GM18907 (cell line): ENCODE measurements at regions not wholly inside any gene's neighbourhood (a gene's known extent, or its start where the extent isn't known, plus 50 kb on each side); places are given as distances from the start of the nearest gene placed in this dataset.

Experiments used
- ATAC-seq: cut with Tn5 transposase; IDR thresholded peaks from one replicate; pipeline ENCODE4 v1.9.1; 2021; ENCODE audit warnings: mild to moderate bottlenecking, moderate library complexity; ENCODE audit not compliant: unreplicated experiment

- ATAC-seq, result no peak
Observed at GRCh38 chr11:109914809-109915653, 178.2 kb upstream of the ZC3H12C start.

- ATAC-seq, result no peak
Observed at GRCh38 chr11:109926941-109927340, 166.3 kb upstream of the ZC3H12C start.

- ATAC-seq, result no peak
Observed at GRCh38 chr11:109929308-109929707, 163.9 kb upstream of the ZC3H12C start.

GRCh38 chr11:109933126-109933525 is 160.1 kb upstream of the ZC3H12C start:
- no peak for ATAC-seq

GRCh38 chr11:109934151-109934550 is 159.0 kb upstream of the ZC3H12C start:
- no peak for ATAC-seq

- no peak for ATAC-seq
Observed at GRCh38 chr11:109936661-109937180, 156.5 kb upstream of the ZC3H12C start.

GRCh38 chr11:109937968-109938367 is 155.2 kb upstream of the ZC3H12C start:
- no peak for ATAC-seq

GRCh38 chr11:109939166-109939810 is 153.9 kb upstream of the ZC3H12C start:
- peak; percentile 60 for ATAC-seq

GRCh38 chr11:109940816-109941215 is 152.4 kb upstream of the ZC3H12C start:
- ATAC-seq, result no peak

- peak; percentile 61 for ATAC-seq
Observed at GRCh38 chr11:109945626-109946321, 147.4 kb upstream of the ZC3H12C start.

- peak; percentile 92 for ATAC-seq
Observed at GRCh38 chr11:109946322-109946846, 146.8 kb upstream of the ZC3H12C start.

- no peak for ATAC-seq
Observed at GRCh38 chr11:109954534-109954933, 138.7 kb upstream of the ZC3H12C start.

GRCh38 chr11:109956124-109956793 is 136.9 kb upstream of the ZC3H12C start:
- peak; percentile 79 for ATAC-seq

- peak; percentile 64 for ATAC-seq
Observed at GRCh38 chr11:109957000-109957399, 136.2 kb upstream of the ZC3H12C start.

GRCh38 chr11:109957601-109958000 is 135.6 kb upstream of the ZC3H12C start:
- ATAC-seq, result no peak

GRCh38 chr11:109958131-109958820 is 134.9 kb upstream of the ZC3H12C start:
- ATAC-seq, result no peak

- ATAC-seq, result no peak
Observed at GRCh38 chr11:109958821-109959166, 134.4 kb upstream of the ZC3H12C start.

- ATAC-seq, result no peak
Observed at GRCh38 chr11:109960831-109961230, 132.4 kb upstream of the ZC3H12C start.

- ATAC-seq, result no peak
Observed at GRCh38 chr11:109961261-109961660, 131.9 kb upstream of the ZC3H12C start.

- ATAC-seq, result no peak
Observed at GRCh38 chr11:109963101-109963500, 130.1 kb upstream of the ZC3H12C start.
